IMR-90 (cell line): ENCODE measurements at regions not wholly inside any gene's neighbourhood (a gene's known extent, or its start where the extent isn't known, plus 50 kb on each side); places are given as distances from the start of the nearest gene placed in this dataset.

Source experiments
- FOS ChIP-seq: fragments of 150-350 bp; IDR thresholded peaks from 2 replicates; pipeline ENCODE4 v1.6.1; 2016; ENCODE audit warnings: low read depth, low read length
- MAFK ChIP-seq: IDR thresholded peaks from 2 replicates; pipeline ENCODE4 v1.6.1; 2012; ENCODE audit warnings: low read depth, low read length, improper control_type of control experiment
- MXI1 ChIP-seq: IDR thresholded peaks from 2 replicates; pipeline ENCODE4 v1.6.1; 2012; ENCODE audit warnings: low read depth, mild to moderate bottlenecking, low read length, moderate library complexity, borderline replicate concordance
- POLR2A ChIP-seq: IDR thresholded peaks from 2 replicates; pipeline ENCODE4 v1.6.1; 2012; ENCODE audit warnings: mild to moderate bottlenecking, low read depth, low read length
- RFX5 ChIP-seq: IDR thresholded peaks from 2 replicates; pipeline ENCODE4 v1.8.0; 2012; ENCODE audit warnings: low read depth, mild to moderate bottlenecking, low read length, moderate library complexity
- USF2 ChIP-seq: fragments of 150-350 bp; IDR thresholded peaks from 2 replicates; pipeline ENCODE4 v1.6.1; 2017; ENCODE audit warnings: mild to moderate bottlenecking, antibody characterized with exemption, low read length, low read depth
- TF ChIP-seq, protein P1 (sequence below): conservative IDR thresholded peaks from 2 replicates; pipeline ENCODE4 v1.5.1; 2012; ENCODE audit warnings: mild to moderate bottlenecking, low read depth, low read length, improper control_type of control experiment
- TF ChIP-seq, protein P2 (sequence below): fragments of 150-350 bp; IDR thresholded peaks from 2 replicates; pipeline ENCODE4 v1.6.1; 2016; ENCODE audit warnings: low read depth, mild to moderate bottlenecking, low read length, moderate library complexity, borderline replicate concordance

DNA sequence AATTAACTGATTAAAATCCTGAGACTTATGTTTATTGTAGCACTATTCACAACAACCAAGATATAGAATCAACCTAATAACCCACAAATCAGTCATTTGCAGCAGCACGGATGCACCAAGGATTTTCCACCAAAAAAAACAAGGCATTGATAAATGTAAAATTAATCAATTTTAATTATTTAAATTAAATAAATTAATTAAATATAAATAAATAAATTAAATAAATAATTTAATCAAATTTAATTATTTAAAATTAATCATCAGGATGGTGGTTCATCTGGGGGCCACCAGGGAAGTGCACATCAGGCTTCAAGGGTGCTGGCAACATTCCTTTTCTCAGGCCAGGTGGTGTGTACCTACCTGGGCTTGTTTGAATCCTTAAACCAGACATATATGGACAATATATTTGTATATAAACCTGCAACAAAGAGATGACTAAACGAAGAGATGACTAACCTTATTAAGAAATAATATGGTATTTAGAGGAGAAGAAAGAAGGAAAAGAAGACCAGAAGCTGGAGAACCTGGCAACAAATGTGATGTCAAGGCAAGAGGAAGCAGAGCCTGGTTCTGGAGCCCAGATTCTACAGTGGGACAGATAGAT is 89.2 kb downstream of the CD164 start:
- TF ChIP-seq, protein P1, sequence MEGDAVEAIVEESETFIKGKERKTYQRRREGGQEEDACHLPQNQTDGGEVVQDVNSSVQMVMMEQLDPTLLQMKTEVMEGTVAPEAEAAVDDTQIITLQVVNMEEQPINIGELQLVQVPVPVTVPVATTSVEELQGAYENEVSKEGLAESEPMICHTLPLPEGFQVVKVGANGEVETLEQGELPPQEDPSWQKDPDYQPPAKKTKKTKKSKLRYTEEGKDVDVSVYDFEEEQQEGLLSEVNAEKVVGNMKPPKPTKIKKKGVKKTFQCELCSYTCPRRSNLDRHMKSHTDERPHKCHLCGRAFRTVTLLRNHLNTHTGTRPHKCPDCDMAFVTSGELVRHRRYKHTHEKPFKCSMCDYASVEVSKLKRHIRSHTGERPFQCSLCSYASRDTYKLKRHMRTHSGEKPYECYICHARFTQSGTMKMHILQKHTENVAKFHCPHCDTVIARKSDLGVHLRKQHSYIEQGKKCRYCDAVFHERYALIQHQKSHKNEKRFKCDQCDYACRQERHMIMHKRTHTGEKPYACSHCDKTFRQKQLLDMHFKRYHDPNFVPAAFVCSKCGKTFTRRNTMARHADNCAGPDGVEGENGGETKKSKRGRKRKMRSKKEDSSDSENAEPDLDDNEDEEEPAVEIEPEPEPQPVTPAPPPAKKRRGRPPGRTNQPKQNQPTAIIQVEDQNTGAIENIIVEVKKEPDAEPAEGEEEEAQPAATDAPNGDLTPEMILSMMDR: no peak
- TF ChIP-seq POLR2A (no peak), RFX5 (no peak), FOS (no peak), MAFK (no peak), MXI1 (no peak), USF2 (no peak)
- TF ChIP-seq, protein P2, sequence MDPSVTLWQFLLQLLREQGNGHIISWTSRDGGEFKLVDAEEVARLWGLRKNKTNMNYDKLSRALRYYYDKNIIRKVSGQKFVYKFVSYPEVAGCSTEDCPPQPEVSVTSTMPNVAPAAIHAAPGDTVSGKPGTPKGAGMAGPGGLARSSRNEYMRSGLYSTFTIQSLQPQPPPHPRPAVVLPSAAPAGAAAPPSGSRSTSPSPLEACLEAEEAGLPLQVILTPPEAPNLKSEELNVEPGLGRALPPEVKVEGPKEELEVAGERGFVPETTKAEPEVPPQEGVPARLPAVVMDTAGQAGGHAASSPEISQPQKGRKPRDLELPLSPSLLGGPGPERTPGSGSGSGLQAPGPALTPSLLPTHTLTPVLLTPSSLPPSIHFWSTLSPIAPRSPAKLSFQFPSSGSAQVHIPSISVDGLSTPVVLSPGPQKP: no peak
